Gastroesophageal sphincter (tissue), 3 donors: ENCODE measurements at regions not wholly inside any gene's neighbourhood (a gene's known extent, or its start where the extent isn't known, plus 50 kb on each side); places are given as distances from the start of the nearest gene placed in this dataset.

Experiments used
- EP300 ChIP-seq: sonication (generic); formaldehyde crosslinking; IDR thresholded peaks from one replicate; pipeline ENCODE4 v1.6.1; 2017; ENCODE audit warnings: antibody characterized with exemption, mild to moderate bottlenecking
- POLR2AphosphoS5 ChIP-seq: sonication (generic); formaldehyde crosslinking; IDR thresholded peaks from one replicate; pipeline ENCODE4 v1.6.1; 2017; ENCODE audit warnings: antibody characterized with exemption
- TF ChIP-seq, protein P1 (sequence below), 4 experiments: fragments of 200-600 bp in 2 of 4; fragments of 450-650 bp in 2 of 4; sonication (generic) in 1 of 4; IDR thresholded peaks; one replicate each; pipeline ENCODE4 v1.5.1; 2017 to 2019; ENCODE audit warnings: antibody characterized with exemption in 4 of 4, mild to moderate bottlenecking in 2 of 4, moderate library complexity in 2 of 4

DNA sequence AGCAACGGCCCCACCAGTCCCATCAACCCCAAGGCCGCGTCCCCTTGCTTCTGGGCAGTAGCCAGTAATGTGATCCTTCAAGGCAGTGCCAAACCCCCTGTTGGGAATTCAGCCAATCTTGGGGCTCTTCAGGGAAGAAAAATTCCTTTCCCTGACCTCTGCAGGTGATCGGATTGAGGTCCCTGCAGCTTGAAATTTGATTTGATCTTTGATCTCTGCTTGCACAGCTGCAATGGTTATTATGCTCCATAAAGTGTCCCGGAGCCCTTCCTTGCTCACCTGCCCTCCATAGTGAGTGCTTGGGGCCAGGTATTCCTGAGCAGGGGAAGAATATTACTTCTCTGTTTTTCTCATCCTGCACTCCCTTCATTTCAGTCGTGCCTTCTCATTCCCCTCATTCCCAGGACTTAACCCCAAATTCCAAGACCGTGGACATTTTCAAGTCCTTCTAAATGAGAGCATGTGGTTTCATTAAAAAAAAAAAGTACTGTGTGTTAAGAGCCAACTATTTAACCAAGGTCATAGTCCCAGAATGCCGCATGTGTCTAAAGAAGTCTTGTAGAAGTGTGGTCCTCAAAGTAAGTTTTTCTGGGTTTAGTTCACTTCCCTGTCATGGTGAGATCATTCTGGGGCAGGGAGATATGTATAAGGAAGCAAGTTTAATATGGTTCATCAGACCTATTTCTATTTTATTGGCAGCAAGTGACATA lies 56.3 kb downstream of the SOX9 start:
- TF ChIP-seq EP300 (no peak), POLR2AphosphoS5 (no peak)
- TF ChIP-seq, protein P1, sequence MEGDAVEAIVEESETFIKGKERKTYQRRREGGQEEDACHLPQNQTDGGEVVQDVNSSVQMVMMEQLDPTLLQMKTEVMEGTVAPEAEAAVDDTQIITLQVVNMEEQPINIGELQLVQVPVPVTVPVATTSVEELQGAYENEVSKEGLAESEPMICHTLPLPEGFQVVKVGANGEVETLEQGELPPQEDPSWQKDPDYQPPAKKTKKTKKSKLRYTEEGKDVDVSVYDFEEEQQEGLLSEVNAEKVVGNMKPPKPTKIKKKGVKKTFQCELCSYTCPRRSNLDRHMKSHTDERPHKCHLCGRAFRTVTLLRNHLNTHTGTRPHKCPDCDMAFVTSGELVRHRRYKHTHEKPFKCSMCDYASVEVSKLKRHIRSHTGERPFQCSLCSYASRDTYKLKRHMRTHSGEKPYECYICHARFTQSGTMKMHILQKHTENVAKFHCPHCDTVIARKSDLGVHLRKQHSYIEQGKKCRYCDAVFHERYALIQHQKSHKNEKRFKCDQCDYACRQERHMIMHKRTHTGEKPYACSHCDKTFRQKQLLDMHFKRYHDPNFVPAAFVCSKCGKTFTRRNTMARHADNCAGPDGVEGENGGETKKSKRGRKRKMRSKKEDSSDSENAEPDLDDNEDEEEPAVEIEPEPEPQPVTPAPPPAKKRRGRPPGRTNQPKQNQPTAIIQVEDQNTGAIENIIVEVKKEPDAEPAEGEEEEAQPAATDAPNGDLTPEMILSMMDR (IDR thresholded peaks at IDR 0.05), result no peak
